HEK293 (cell line): ENCODE measurements at regions not wholly inside any gene's neighbourhood (a gene's known extent, or its start where the extent isn't known, plus 50 kb on each side); places are given as distances from the start of the nearest gene placed in this dataset.
"Not testable (repeated sequence)": the region's sequence is repeated elsewhere in the genome, so short reads cannot be mapped to it uniquely, and the experiment has no call there.

Experiments used
- CTCF ChIA-PET: fragments of 350-600 bp; formaldehyde crosslinking; extraction: SDS; loops from one replicate; lab custom pipeline; 2021; ENCODE audit warnings: antibody characterized with exemption; lab: Yijun Ruan, JAX
- POLR2A ChIA-PET: fragments of 300-600 bp; formaldehyde crosslinking; extraction: SDS; loops from one replicate; lab custom pipeline; 2020; ENCODE audit warnings: antibody characterized with exemption, inconsistent platforms; lab: Yijun Ruan, JAX
- H3K27ac ChIP-seq: fragments of 200-500 bp; sonication (Bioruptor generic); 2 replicates; pipeline ENCODE4 v1.5.1; 2014; ENCODE audit warnings: low read depth, low read length, control low read depth, inconsistent platforms; ENCODE audit errors: extremely low read depth
- H3K36me3 ChIP-seq, 2 experiments: fragments of 200-500 bp in 1 of 2; sonication (Bioruptor generic) in 1 of 2; 1 replicate in 1 of 2; 2 replicates in 1 of 2; pipeline ENCODE4 v1.5.1; 2014 to 2017; ENCODE audit warnings: inconsistent platforms in 2 of 2, low read length in 2 of 2; ENCODE audit not compliant: control insufficient read depth in 2 of 2, insufficient read depth in 1 of 2
- H3K4me1 ChIP-seq: fragments of 200-500 bp; sonication (Bioruptor generic); 2 replicates; pipeline ENCODE4 v1.5.1; 2014; ENCODE audit warnings: mild to moderate bottlenecking, low read length, inconsistent platforms; ENCODE audit not compliant: control insufficient read depth, insufficient read depth
- H3K4me3 ChIP-seq: 2 replicates; pipeline ENCODE4 v1.5.1; 2011; ENCODE audit warnings: low read depth, mild to moderate bottlenecking, control low read depth, low read length, moderate library complexity
- H3K9me3 ChIP-seq: fragments of 200-500 bp; sonication (Bioruptor generic); 2 replicates; pipeline ENCODE4 v1.5.1; 2014; ENCODE audit warnings: low read depth, low read length, inconsistent platforms; ENCODE audit not compliant: control insufficient read depth, insufficient read depth
- FEZF1 ChIP-seq: fragments of 450-650 bp; formaldehyde crosslinking; IDR thresholded peaks from 2 replicates; pipeline ENCODE4 v1.5.1; 2016; ENCODE audit warnings: missing biosample characterization, missing genetic modification characterization
- MZF1 ChIP-seq: fragments of 450-650 bp; formaldehyde crosslinking; IDR thresholded peaks from 2 replicates; pipeline ENCODE4 v1.5.1; 2017; ENCODE audit warnings: missing biosample characterization, missing genetic modification characterization, borderline replicate concordance
- SCRT2 ChIP-seq: fragments of 450-650 bp; formaldehyde crosslinking; IDR thresholded peaks from 2 replicates; pipeline ENCODE4 v1.5.1; 2016; ENCODE audit warnings: missing biosample characterization, missing genetic modification characterization
- SP2 ChIP-seq: fragments of 450-650 bp; formaldehyde crosslinking; IDR thresholded peaks from 2 replicates; pipeline ENCODE4 v1.5.1; 2016; ENCODE audit warnings: missing biosample characterization, missing genetic modification characterization
- YY2 ChIP-seq: fragments of 450-650 bp; formaldehyde crosslinking; IDR thresholded peaks from 2 replicates; pipeline ENCODE4 v1.5.1; 2016; ENCODE audit warnings: missing biosample characterization, missing genetic modification characterization
- ZBTB1 ChIP-seq: fragments of 450-650 bp; formaldehyde crosslinking; IDR thresholded peaks from 2 replicates; pipeline ENCODE4 v1.5.1; 2016; ENCODE audit warnings: missing biosample characterization, missing genetic modification characterization
- ZFP37 ChIP-seq: fragments of 450-650 bp; formaldehyde crosslinking; IDR thresholded peaks from 2 replicates; pipeline ENCODE4 v1.5.1; 2016; ENCODE audit warnings: missing biosample characterization, missing genetic modification characterization
- ZNF19 ChIP-seq: fragments of 450-650 bp; formaldehyde crosslinking; IDR thresholded peaks from 2 replicates; pipeline ENCODE4; 2016; ENCODE audit warnings: missing biosample characterization, missing genetic modification characterization, low read depth
- ZNF350 ChIP-seq: fragments of 450-650 bp; formaldehyde crosslinking; IDR thresholded peaks from 2 replicates; pipeline ENCODE4 v1.5.0; 2017; ENCODE audit warnings: missing biosample characterization, mild to moderate bottlenecking, missing genetic modification characterization
- ZNF394 ChIP-seq: fragments of 450-650 bp; formaldehyde crosslinking; IDR thresholded peaks from 2 replicates; pipeline ENCODE4 v1.5.1; 2016; ENCODE audit warnings: missing biosample characterization, missing genetic modification characterization, mild to moderate bottlenecking, moderate library complexity, borderline replicate concordance
- ZNF404 ChIP-seq: fragments of 450-650 bp; formaldehyde crosslinking; IDR thresholded peaks from 2 replicates; pipeline ENCODE4 v1.5.1; 2017; ENCODE audit warnings: missing biosample characterization, missing genetic modification characterization
- ZNF501 ChIP-seq: fragments of 450-650 bp; formaldehyde crosslinking; IDR thresholded peaks from 2 replicates; pipeline ENCODE4 v1.5.1; 2016; ENCODE audit warnings: missing biosample characterization, missing genetic modification characterization
- ZNF514 ChIP-seq: fragments of 450-650 bp; formaldehyde crosslinking; IDR thresholded peaks from 2 replicates; pipeline ENCODE4 v1.5.1; 2016; ENCODE audit warnings: missing biosample characterization, missing genetic modification characterization
- ZNF596 ChIP-seq: fragments of 450-650 bp; IDR thresholded peaks from 2 replicates; pipeline ENCODE4 v1.5.0; 2018; ENCODE audit warnings: missing biosample characterization, mild to moderate bottlenecking, missing genetic modification characterization, moderate library complexity
- ZNF623 ChIP-seq: fragments of 450-650 bp; formaldehyde crosslinking; IDR thresholded peaks from 2 replicates; pipeline ENCODE4 v1.5.1; 2016; ENCODE audit warnings: missing biosample characterization, missing genetic modification characterization
- ZNF624 ChIP-seq: fragments of 450-650 bp; formaldehyde crosslinking; IDR thresholded peaks from 2 replicates; pipeline ENCODE4 v1.5.1; 2017; ENCODE audit warnings: missing biosample characterization, missing genetic modification characterization
- ZNF792 ChIP-seq: fragments of 450-650 bp; formaldehyde crosslinking; IDR thresholded peaks from 2 replicates; pipeline ENCODE4 v1.5.1; 2016; ENCODE audit warnings: missing biosample characterization, missing genetic modification characterization
- TF ChIP-seq, protein P1 (sequence below): fragments of 450-650 bp; formaldehyde crosslinking; IDR thresholded peaks from 2 replicates; pipeline ENCODE4 v1.5.1; 2016; ENCODE audit warnings: missing biosample characterization, missing genetic modification characterization, borderline replicate concordance
- TF ChIP-seq, protein P2 (sequence below): fragments of 450-650 bp; formaldehyde crosslinking; IDR thresholded peaks from 2 replicates; pipeline ENCODE4 v1.5.1; 2016; ENCODE audit warnings: missing biosample characterization, missing genetic modification characterization
- TF ChIP-seq, protein P3 (sequence below): IDR thresholded peaks from 2 replicates; pipeline ENCODE4 v1.6.1; 2011; ENCODE audit warnings: mild to moderate bottlenecking, low read depth, low read length, borderline replicate concordance
- TF ChIP-seq, protein P4 (sequence below): fragments of 450-650 bp; formaldehyde crosslinking; IDR thresholded peaks from 2 replicates; pipeline ENCODE4 v1.5.1; 2016; ENCODE audit warnings: missing biosample characterization, missing genetic modification characterization

DNA sequence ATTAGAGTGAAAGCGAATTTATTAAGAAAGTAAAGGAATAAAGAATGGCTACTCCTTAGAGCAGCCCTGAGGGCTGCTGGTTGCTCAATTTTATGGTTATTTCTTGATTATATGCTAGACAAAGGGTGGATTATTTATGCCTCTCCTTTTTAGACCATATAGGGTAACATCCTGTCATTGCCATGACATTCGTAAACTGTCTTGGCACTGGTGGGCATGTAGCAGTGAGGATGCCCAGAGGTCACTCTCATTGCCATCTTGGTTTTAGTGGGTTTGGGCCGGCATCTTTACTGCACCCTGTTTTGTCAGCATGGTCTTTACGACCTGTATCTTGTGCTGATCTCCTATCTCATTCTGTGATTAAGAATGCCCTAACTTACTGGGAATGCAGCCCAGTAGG, 58.2 kb downstream of the TANC2 start:
- TF ChIP-seq, protein P1, sequence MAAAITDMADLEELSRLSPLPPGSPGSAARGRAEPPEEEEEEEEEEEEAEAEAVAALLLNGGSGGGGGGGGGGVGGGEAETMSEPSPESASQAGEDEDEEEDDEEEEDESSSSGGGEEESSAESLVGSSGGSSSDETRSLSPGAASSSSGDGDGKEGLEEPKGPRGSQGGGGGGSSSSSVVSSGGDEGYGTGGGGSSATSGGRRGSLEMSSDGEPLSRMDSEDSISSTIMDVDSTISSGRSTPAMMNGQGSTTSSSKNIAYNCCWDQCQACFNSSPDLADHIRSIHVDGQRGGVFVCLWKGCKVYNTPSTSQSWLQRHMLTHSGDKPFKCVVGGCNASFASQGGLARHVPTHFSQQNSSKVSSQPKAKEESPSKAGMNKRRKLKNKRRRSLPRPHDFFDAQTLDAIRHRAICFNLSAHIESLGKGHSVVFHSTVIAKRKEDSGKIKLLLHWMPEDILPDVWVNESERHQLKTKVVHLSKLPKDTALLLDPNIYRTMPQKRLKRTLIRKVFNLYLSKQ: no peak
- TF ChIP-seq, all 188 proteins: peak for 0
- Histone ChIP-seq H3K9me3 (no peaks in the 10 kb centered on the region; the same call in none of the 2 replicates), H3K4me3 (no peak overlapping the region), H3K4me1 (no peaks in the 10 kb centered on the region; the same call in 1 of the 2 replicates), H3K36me3 (peaks cover 0 to 2% of the 10 kb centered on the region in 2 experiments; a peak in 1 of 3 replicates), H3K27ac (no peak overlapping the region)
- CTCF ChIA-PET: no interaction called here
- POLR2A ChIA-PET: no interaction called here

DNA sequence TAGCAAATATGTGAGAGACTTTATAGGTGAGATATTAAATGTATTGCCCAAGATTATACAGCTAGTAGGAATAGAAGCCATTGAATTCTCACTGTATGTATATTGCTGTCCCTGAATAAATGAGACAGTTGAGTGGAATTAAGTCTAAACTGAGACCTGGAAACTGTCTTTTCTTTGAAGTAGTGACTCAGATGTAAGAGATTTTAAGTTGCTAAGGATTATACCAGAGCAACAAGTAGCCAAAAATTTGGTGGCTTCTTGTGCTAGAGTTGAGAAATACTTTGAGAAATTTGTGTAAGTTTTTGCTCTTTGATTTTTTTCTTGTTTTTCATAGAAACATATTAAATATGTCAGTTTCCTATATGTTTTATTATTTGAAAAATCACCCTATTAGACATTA, 58.7 kb downstream of the TANC2 start:
- ChIA-PET POLR2A (no interaction called here), CTCF (no interaction called here)

DNA sequence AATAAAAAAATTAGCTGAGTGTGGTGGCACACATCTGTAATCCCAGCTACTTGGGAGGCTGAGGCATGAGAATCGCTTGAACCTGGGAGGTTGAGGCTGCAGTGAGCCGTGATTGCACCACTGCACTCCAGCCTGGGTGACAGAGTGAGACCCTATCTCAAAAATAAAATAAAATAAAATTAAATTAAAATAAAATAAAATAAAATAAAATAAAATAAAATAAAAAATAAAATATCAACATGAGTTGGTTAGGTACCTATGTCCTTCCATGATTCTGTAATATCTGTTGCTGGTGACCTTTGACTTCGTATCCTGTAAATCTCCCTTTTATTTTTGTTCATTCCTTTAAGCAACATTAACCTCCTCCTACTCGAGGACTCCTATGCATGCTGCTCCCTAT, 59.6 kb downstream of the TANC2 start:
- H3K27ac ChIP-seq, CTCF ChIA-PET, POLR2A ChIA-PET, H3K4me3 ChIP-seq, H3K4me1 ChIP-seq, H3K36me3 ChIP-seq, H3K9me3 ChIP-seq: not testable (repeated sequence)

More for the DNA sequence above, 58.7 kb downstream of the TANC2 start:
- no peak for TF ChIP-seq ZBTB1 (tag by site-specific recombination)
- no peak for TF ChIP-seq ZNF596 (tag by site-specific recombination)
- TF ChIP-seq SCRT2 (tag by site-specific recombination): 0 out of 2 replicates have a peak, but pooled peaks have one; percentile 28
- TF ChIP-seq ZNF514: no peak
- Histone ChIP-seq H3K4me3 (no peak overlapping the region), H3K36me3 (peaks cover 0 to 2% of the 10 kb centered on the region in 2 experiments; a peak in 1 of 3 replicates), H3K27ac (no peak overlapping the region), H3K4me1 (no peaks in the 10 kb centered on the region; the same call in 1 of the 2 replicates), H3K9me3 (no peaks in the 10 kb centered on the region; the same call in none of the 2 replicates)

DNA sequence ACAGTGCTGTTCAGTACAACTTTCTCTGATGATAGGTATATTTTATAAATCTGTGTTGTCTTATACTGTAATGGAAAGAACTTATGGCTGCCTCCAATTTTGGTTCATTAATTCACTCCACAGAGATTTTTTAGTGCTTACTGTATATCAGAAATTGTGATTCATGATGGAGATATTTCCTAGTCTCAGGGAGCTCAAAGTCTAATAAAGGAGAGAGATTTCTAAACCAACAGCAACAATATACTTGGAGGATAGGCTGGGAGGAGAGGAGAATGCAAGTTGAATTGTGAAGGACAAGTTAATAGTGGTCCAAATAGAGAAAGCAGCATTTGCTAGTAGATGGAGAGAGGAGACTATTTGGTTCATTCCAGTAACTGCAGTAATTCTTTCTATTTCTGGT, 63.5 kb downstream of the TANC2 start:
- no peaks in the 10 kb centered on the region for H3K4me1 ChIP-seq
- no peak overlapping the region for H3K27ac ChIP-seq
- ChIA-PET CTCF (interaction anchor here (1.0 kb wide), 1 partner anchor 12 kb away, joined by 4 read pairs; no protein-coding TSS in a partner anchor), POLR2A (no interaction called here)
- no peak overlapping the region for H3K4me3 ChIP-seq
- no peaks in the 10 kb centered on the region for H3K9me3 ChIP-seq
- H3K36me3 ChIP-seq: no peaks in the 10 kb centered on the region
- TF ChIP-seq ZFP37 (tag by site-specific recombination): no peak
- no peak for TF ChIP-seq ZNF623 (tag by site-specific recombination)
- no peak for TF ChIP-seq SP2 (tag by site-specific recombination)
- no peak for TF ChIP-seq ZNF404
- TF ChIP-seq ZNF394 (tag by site-specific recombination): no peak
- no peak for TF ChIP-seq YY2 (tag by site-specific recombination)
- TF ChIP-seq MZF1 (tag by site-specific recombination): no peak
- TF ChIP-seq ZNF501 (tag by site-specific recombination): no peak

DNA sequence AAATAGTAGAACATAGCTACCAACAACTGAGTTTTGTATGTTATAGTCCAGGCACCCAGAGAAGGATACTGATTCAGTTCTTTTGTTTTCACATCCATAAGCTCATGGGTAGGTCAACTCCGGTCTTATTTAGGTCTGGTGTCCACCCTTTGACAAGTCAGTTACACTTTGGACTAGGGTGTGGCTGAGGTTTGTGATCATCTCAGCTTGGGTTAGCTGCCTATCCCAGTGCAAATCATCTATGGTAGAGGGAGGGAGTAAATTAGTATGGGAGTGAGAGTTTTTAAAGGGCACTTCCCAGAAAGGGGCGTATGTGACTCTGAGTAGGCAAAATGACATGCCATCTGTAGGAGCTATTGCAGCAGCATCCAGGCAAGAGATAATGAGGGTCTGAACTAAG, 66.1 kb downstream of the TANC2 start:
- CTCF ChIA-PET: interaction anchor here (2.4 kb wide), 1 partner anchor 37 kb away, joined by 12 read pairs; no protein-coding TSS in a partner anchor
- H3K4me3 ChIP-seq: no peak overlapping the region
- POLR2A ChIA-PET: no interaction called here
- no peaks in the 10 kb centered on the region for H3K9me3 ChIP-seq
- peaks cover 8% of the 10 kb centered on the region; the same call in 1 of the 2 replicates for H3K4me1 ChIP-seq
- no peaks in the 10 kb centered on the region for H3K36me3 ChIP-seq
- H3K27ac ChIP-seq: no peak overlapping the region
- TF ChIP-seq ZNF350 (tag by site-specific recombination) (no peak), ZNF624 (tag by site-specific recombination) (no peak), ZNF19 (tag by site-specific recombination) (no peak), FEZF1 (tag by site-specific recombination) (no peak), ZNF792 (tag by site-specific recombination) (no peak)
- TF ChIP-seq, protein P2, sequence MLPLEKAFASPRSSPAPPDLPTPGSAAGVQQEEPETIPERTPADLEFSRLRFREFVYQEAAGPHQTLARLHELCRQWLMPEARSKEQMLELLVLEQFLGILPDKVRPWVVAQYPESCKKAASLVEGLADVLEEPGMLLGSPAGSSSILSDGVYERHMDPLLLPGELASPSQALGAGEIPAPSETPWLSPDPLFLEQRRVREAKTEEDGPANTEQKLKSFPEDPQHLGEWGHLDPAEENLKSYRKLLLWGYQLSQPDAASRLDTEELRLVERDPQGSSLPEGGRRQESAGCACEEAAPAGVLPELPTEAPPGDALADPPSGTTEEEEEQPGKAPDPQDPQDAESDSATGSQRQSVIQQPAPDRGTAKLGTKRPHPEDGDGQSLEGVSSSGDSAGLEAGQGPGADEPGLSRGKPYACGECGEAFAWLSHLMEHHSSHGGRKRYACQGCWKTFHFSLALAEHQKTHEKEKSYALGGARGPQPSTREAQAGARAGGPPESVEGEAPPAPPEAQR (tag by site-specific recombination): no peak
- TF ChIP-seq, protein P3, sequence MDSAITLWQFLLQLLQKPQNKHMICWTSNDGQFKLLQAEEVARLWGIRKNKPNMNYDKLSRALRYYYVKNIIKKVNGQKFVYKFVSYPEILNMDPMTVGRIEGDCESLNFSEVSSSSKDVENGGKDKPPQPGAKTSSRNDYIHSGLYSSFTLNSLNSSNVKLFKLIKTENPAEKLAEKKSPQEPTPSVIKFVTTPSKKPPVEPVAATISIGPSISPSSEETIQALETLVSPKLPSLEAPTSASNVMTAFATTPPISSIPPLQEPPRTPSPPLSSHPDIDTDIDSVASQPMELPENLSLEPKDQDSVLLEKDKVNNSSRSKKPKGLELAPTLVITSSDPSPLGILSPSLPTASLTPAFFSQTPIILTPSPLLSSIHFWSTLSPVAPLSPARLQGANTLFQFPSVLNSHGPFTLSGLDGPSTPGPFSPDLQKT: no peak
- TF ChIP-seq, protein P4, sequence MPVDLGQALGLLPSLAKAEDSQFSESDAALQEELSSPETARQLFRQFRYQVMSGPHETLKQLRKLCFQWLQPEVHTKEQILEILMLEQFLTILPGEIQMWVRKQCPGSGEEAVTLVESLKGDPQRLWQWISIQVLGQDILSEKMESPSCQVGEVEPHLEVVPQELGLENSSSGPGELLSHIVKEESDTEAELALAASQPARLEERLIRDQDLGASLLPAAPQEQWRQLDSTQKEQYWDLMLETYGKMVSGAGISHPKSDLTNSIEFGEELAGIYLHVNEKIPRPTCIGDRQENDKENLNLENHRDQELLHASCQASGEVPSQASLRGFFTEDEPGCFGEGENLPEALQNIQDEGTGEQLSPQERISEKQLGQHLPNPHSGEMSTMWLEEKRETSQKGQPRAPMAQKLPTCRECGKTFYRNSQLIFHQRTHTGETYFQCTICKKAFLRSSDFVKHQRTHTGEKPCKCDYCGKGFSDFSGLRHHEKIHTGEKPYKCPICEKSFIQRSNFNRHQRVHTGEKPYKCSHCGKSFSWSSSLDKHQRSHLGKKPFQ (tag by site-specific recombination): no peak
